Neural crest cell (in vitro differentiated cells): ENCODE measurements at regions not wholly inside any gene's neighbourhood (a gene's known extent, or its start where the extent isn't known, plus 50 kb on each side); places are given as distances from the start of the nearest gene placed in this dataset.
A peak's percentile ranks its signal among the peaks of the same experiment; 100 is the strongest.
"Not testable (repeated sequence)": the region's sequence is repeated elsewhere in the genome, so short reads cannot be mapped to it uniquely, and the experiment has no call there.

Experiments
- DNase-seq: peaks from one replicate; pipeline ENCODE4 v3.0.0; 2021; ENCODE audit warnings: low read depth, mixed read lengths, low spot score
- H3K27ac Mint-ChIP-seq: one replicate; pipeline ENCODE4 v1.8.0; 2021; ENCODE audit warnings: mild to moderate bottlenecking, mixed read lengths; ENCODE audit not compliant: unreplicated experiment
- H3K27me3 Mint-ChIP-seq: 2 replicates; pipeline ENCODE4 v1.8.0; 2021; ENCODE audit warnings: low read depth, mild to moderate bottlenecking, mixed read lengths
- H3K36me3 Mint-ChIP-seq: 2 replicates; pipeline ENCODE4 v1.8.0; 2021; ENCODE audit warnings: low read depth, mild to moderate bottlenecking, mixed read lengths
- H3K4me1 Mint-ChIP-seq: 2 replicates; pipeline ENCODE4 v1.8.0; 2021; ENCODE audit warnings: mixed read lengths
- H3K4me3 Mint-ChIP-seq: one replicate; pipeline ENCODE4 v1.8.0; 2021; ENCODE audit warnings: mild to moderate bottlenecking, mixed read lengths
- H3K9me3 Mint-ChIP-seq: 2 replicates; pipeline ENCODE4 v1.8.0; 2021; ENCODE audit warnings: mixed read lengths
- CTCF ChIP-seq: fragments of 200-600 bp; sonication (generic); conservative IDR thresholded peaks from 2 replicates; pipeline ENCODE4 v1.5.0; 2021; ENCODE audit warnings: antibody characterized with exemption, mild to moderate bottlenecking

GRCh38 chr2:240191001-240191400 is 50.5 kb upstream of the OTOS start:
- peaks cover 3% of the 10 kb centered on the region for H3K36me3 Mint-ChIP-seq
- no peak for DNase-seq
- TF ChIP-seq CTCF: no peak
- H3K27me3 Mint-ChIP-seq: peaks cover 3% of the 10 kb centered on the region
- peaks cover 3% of the 10 kb centered on the region for H3K9me3 Mint-ChIP-seq
- no peak overlapping the region for H3K4me3 Mint-ChIP-seq
- H3K27ac Mint-ChIP-seq: no peak overlapping the region
- H3K4me1 Mint-ChIP-seq: peaks cover 11% of the 10 kb centered on the region

- Mint-ChIP-seq H3K9me3 (peaks cover 2% of the 10 kb centered on the region), H3K4me3 (no peak overlapping the region), H3K4me1 (peaks cover 11% of the 10 kb centered on the region), H3K36me3 (peaks cover 2% of the 10 kb centered on the region), H3K27ac (no peak overlapping the region), H3K27me3 (no peaks in the 10 kb centered on the region)
- no peak for DNase-seq
- no peak for TF ChIP-seq CTCF
Observed at GRCh38 chr2:240192661-240193060, 52.2 kb upstream of the OTOS start.

GRCh38 chr2:240194341-240194762 is 53.9 kb upstream of the OTOS start:
- not testable (repeated sequence) for H3K36me3 Mint-ChIP-seq, H3K27me3 Mint-ChIP-seq, H3K27ac Mint-ChIP-seq, DNase-seq, H3K9me3 Mint-ChIP-seq, H3K4me3 Mint-ChIP-seq
- peak; percentile 20 for TF ChIP-seq CTCF
- peaks cover 11% of the 10 kb centered on the region for H3K4me1 Mint-ChIP-seq

GRCh38 chr2:240195316-240195861 is 54.9 kb upstream of the OTOS start:
- no peak for DNase-seq
- Mint-ChIP-seq H3K9me3 (no peaks in the 10 kb centered on the region), H3K4me1 (peaks cover 11% of the 10 kb centered on the region), H3K27me3 (no peaks in the 10 kb centered on the region), H3K4me3 (no peak overlapping the region), H3K27ac (peak overlapping the region; percentile 38), H3K36me3 (no peaks in the 10 kb centered on the region)
- TF ChIP-seq CTCF: no peak

GRCh38 chr2:240196716-240197461 is 56.4 kb upstream of the OTOS start:
- H3K4me3 Mint-ChIP-seq: no peak overlapping the region
- peaks cover 17% of the 10 kb centered on the region for H3K4me1 Mint-ChIP-seq
- no peaks in the 10 kb centered on the region for H3K9me3 Mint-ChIP-seq
- no peak for TF ChIP-seq CTCF
- H3K36me3 Mint-ChIP-seq: no peaks in the 10 kb centered on the region
- H3K27ac Mint-ChIP-seq: no peak overlapping the region
- DNase-seq: no peak
- no peaks in the 10 kb centered on the region for H3K27me3 Mint-ChIP-seq
